Thyroid gland (tissue), 4 donors: ENCODE measurements at regions not wholly inside any gene's neighbourhood (a gene's known extent, or its start where the extent isn't known, plus 50 kb on each side); places are given as distances from the start of the nearest gene placed in this dataset.

Experiments
- DNase-seq, 2 donors: peaks; one replicate each; pipeline ENCODE4 v3.0.0-alpha.2; 2019
- H3K27ac ChIP-seq, 3 donors: fragments of 200-600 bp; sonication (generic); 1 replicate in 2 of 3; 2 replicates in 1 of 3; pipeline ENCODE4 v1.5.1; 2016 to 2019; ENCODE audit warnings: mild to moderate bottlenecking in 1 of 3, moderate library complexity in 1 of 3
- H3K27me3 ChIP-seq: fragments of 200-600 bp; sonication (generic); one replicate; pipeline ENCODE4 v1.5.1; 2019
- H3K36me3 ChIP-seq, 2 donors: fragments of 200-600 bp; sonication (generic); one replicate each; pipeline ENCODE4 v1.5.1; 2016 to 2019
- H3K4me1 ChIP-seq, 2 donors: fragments of 200-600 bp; sonication (generic); one replicate each; pipeline ENCODE4 v1.5.1; 2017 to 2019
- H3K4me3 ChIP-seq, 3 donors: fragments of 200-600 bp; sonication (generic); replicated peaks in 1 of 3; 1 replicate in 2 of 3; 2 replicates in 1 of 3; pipeline ENCODE4 v1.5.1; 2016; ENCODE audit warnings: mild to moderate bottlenecking in 1 of 3
- H3K9me3 ChIP-seq: fragments of 200-600 bp; sonication (generic); one replicate; pipeline ENCODE4 v1.5.1; 2017
- CTCF ChIP-seq, 6 experiments: fragments of 200-600 bp in 3 of 6; fragments of 450-650 bp in 3 of 6; sonication (generic) in 3 of 6; IDR thresholded peaks; one replicate each; pipeline ENCODE4 v1.5.1; 2016 to 2019; ENCODE audit warnings: antibody characterized with exemption in 6 of 6, mild to moderate bottlenecking in 2 of 6, inconsistent platforms in 1 of 6, moderate library complexity in 1 of 6
- POLR2A ChIP-seq, 2 donors: fragments of 450-650 bp; IDR thresholded peaks; one replicate each; pipeline ENCODE4 v1.6.1; 2017; ENCODE audit warnings: antibody characterized with exemption in 2 of 2, mild to moderate bottlenecking in 2 of 2, moderate library complexity in 1 of 2
- WGBS, 2 donors: methylation state at CpG; one replicate each; pipeline ENCODE4 v1.1.5; 2017; 5-methylcytosine and 5-hydroxymethylcytosine counted together
- intact Hi-C: fragments of 100-400 bp; cut with DNase I; formaldehyde crosslinking; loops from one replicate; pipeline ENCODE4 v1.15.1; 2023

- TF ChIP-seq POLR2A (IDR thresholded peaks at IDR 0.05) (no peak), CTCF (IDR thresholded peaks at IDR 0.05) (no peak)
- 91 to 94% methylated on average over 6 to 15 of the region's 18 CpGs for WGBS, 2 donors
- no peak overlapping the region for H3K4me3 ChIP-seq
- no peaks in the 10 kb centered on the region for H3K27me3 ChIP-seq
- no peaks in the 10 kb centered on the region for H3K9me3 ChIP-seq
- intact Hi-C loops, result no loop called here
- no peak for DNase-seq
- no peaks in the 10 kb centered on the region for H3K4me1 ChIP-seq
- H3K27ac ChIP-seq, result no peak overlapping the region
- no peaks in the 10 kb centered on the region for H3K36me3 ChIP-seq
Observed at GRCh38 chr17:79145548-79145947, 70.9 kb downstream of the ENGASE start.

- TF ChIP-seq POLR2A (IDR thresholded peaks at IDR 0.05) (no peak), CTCF (IDR thresholded peaks at IDR 0.05) (no peak)
- Histone ChIP-seq H3K27ac (no peak overlapping the region), H3K9me3 (no peaks in the 10 kb centered on the region), H3K4me3 (no peak overlapping the region), H3K27me3 (no peaks in the 10 kb centered on the region), H3K4me1 (no peaks in the 10 kb centered on the region), H3K36me3 (no peaks in the 10 kb centered on the region)
- intact Hi-C loops, result no loop called here
- 69 to 100% methylated on average over 1 to 10 of the region's 12 CpGs for WGBS, 2 donors
- no peak for DNase-seq
Observed at GRCh38 chr17:79144133-79144532, 69.5 kb downstream of the ENGASE start.

GRCh38 chr17:79142375-79142774 is 67.8 kb downstream of the ENGASE start:
- intact Hi-C loops, result no loop called here
- H3K36me3 ChIP-seq, result no peaks in the 10 kb centered on the region
- H3K4me3 ChIP-seq, result no peak overlapping the region
- H3K27ac ChIP-seq, result no peak overlapping the region
- no peaks in the 10 kb centered on the region for H3K27me3 ChIP-seq
- H3K4me1 ChIP-seq, result no peaks in the 10 kb centered on the region
- H3K9me3 ChIP-seq, result no peaks in the 10 kb centered on the region
- WGBS, 2 donors, result 49 to 55% methylated on average over 6 to 12 of the region's 13 CpGs
- TF ChIP-seq POLR2A (IDR thresholded peaks at IDR 0.05) (no peak), CTCF (IDR thresholded peaks at IDR 0.05) (no peak)
- DNase-seq, result no peak

GRCh38 chr17:79141578-79142355 is 67.1 kb downstream of the ENGASE start:
- no peak overlapping the region for H3K4me3 ChIP-seq
- TF ChIP-seq POLR2A (IDR thresholded peaks at IDR 0.05) (no peak), CTCF (IDR thresholded peaks at IDR 0.05) (no peak)

GRCh38 chr17:79138826-79139225 is 64.2 kb downstream of the ENGASE start:
- no peaks in the 10 kb centered on the region for H3K36me3 ChIP-seq
- no peak for DNase-seq
- no peaks in the 10 kb centered on the region for H3K27me3 ChIP-seq
- no peak overlapping the region for H3K4me3 ChIP-seq
- WGBS, 2 donors, result 88 to 93% methylated on average over 12 of the region's 12 CpGs
- no peaks in the 10 kb centered on the region for H3K9me3 ChIP-seq
- TF ChIP-seq CTCF (IDR thresholded peaks at IDR 0.05), result no peak
- H3K27ac ChIP-seq, result no peak overlapping the region
- intact Hi-C loops, result no loop called here
- H3K4me1 ChIP-seq, result no peaks in the 10 kb centered on the region

More at GRCh38 chr17:79141578-79142355, 67.1 kb downstream of the ENGASE start:
- intact Hi-C loops, result no loop called here
- WGBS, 2 donors, result 51 to 57% methylated on average over 24 of the region's 24 CpGs
- Histone ChIP-seq H3K4me1 (no peaks in the 10 kb centered on the region), H3K36me3 (no peaks in the 10 kb centered on the region), H3K27me3 (no peaks in the 10 kb centered on the region), H3K9me3 (no peaks in the 10 kb centered on the region), H3K27ac (no peak overlapping the region)
- DNase-seq, result no peak
